ENCODE measurements at regions not wholly inside any gene's neighbourhood (a gene's known extent, or its start where the extent isn't known, plus 50 kb on each side); places are given as distances from the start of the nearest gene placed in this dataset.
A peak's percentile ranks its signal among the peaks of the same experiment; 100 is the strongest.

DNA sequence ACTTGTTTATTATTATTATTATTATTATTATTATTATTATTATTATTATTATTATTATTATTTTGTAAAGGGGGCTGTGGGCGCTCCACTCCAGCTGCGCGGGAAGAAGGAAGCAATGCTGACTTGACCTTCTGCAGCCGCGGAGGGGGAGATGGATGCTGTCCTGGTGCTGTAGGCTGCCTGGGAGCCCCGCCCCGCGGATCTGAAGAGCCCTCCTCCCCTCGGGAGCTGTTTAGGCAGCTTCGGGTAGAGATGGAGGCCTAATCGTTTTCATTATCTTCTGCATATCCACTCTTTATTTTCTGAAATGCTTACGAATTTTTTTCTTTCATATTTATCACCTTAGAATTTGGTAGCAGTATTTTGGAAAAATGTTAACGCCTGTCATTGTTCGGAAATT lies 101.2 kb upstream of the KLF6 start:
- H3K79me1 ChIP-seq (ENCODE audit: insufficient read depth, low read depth, low read length, poor library complexity, severe bottlenecking) = no peaks in the 10 kb centered on the region

More for the DNA sequence above, 101.2 kb upstream of the KLF6 start:
- H2AFZ ChIP-seq (ENCODE audit: low read length) = no peak overlapping the region
- TF ChIP-seq CTCF (conservative IDR thresholded peaks at IDR 0.05) = no peak
- H3K27me3 ChIP-seq (ENCODE audit: insufficient read depth, low read length) = no peaks in the 10 kb centered on the region
- no peak overlapping the region for H3K4me2 ChIP-seq (ENCODE audit: insufficient read depth, insufficient read length, low read length)
- no peaks in the 10 kb centered on the region for H3K9me3 ChIP-seq (ENCODE audit: control insufficient read depth, low read depth, low read length)
- peaks cover 4% of the 10 kb centered on the region; the same call in 1 of the 2 replicates for H3K4me1 ChIP-seq (ENCODE audit: insufficient read depth, low read length)
- H3T11ph ChIP-seq (ENCODE audit: low read length) = no peak overlapping the region
- no peak overlapping the region for H2AK5ac ChIP-seq (ENCODE audit: insufficient read length, low read length)
- no peak overlapping the region for H2BK15ac ChIP-seq (ENCODE audit: low read depth, low read length)
- H3K14ac ChIP-seq (ENCODE audit: insufficient read depth, low read length) = no peak overlapping the region
- H3K4ac ChIP-seq (ENCODE audit: low read depth, low read length) = no peak overlapping the region
- peak; percentile 70 for DNase-seq
- H4K20me1 ChIP-seq (ENCODE audit: control insufficient read depth, insufficient read depth, insufficient read length) = no peaks in the 10 kb centered on the region
- H3K9me3 Mint-ChIP-seq = peaks cover 2 to 6% of the 10 kb centered on the region in 2 experiments; a peak in 2 of 5 replicates
- H3K9ac ChIP-seq (ENCODE audit: extremely low read depth, insufficient read length, low read length) = no peak overlapping the region
- H3K23ac ChIP-seq (ENCODE audit: insufficient read length, low read depth, low read length) = no peak overlapping the region
- peaks cover 3% of the 10 kb centered on the region for H3K27me3 Mint-ChIP-seq (ENCODE audit: low read depth)
- H3K27ac Mint-ChIP-seq = no peak overlapping the region
- H4K5ac ChIP-seq (ENCODE audit: insufficient read length, low read depth, low read length) = no peak overlapping the region
- H4K8ac ChIP-seq (replicated peaks; ENCODE audit: insufficient read length, low read depth, low read length) = no peak overlapping the region
- no peaks in the 10 kb centered on the region for H3K23me2 ChIP-seq (ENCODE audit: insufficient read length, low read depth, low read length, poor library complexity, severe bottlenecking)
- H2BK20ac ChIP-seq (ENCODE audit: low read depth, low read length, poor library complexity, severe bottlenecking) = no peak overlapping the region
- no peak overlapping the region for H2BK120ac ChIP-seq (ENCODE audit: low read depth, low read length, poor library complexity, severe bottlenecking)
- no peak overlapping the region for H2BK5ac ChIP-seq (ENCODE audit: insufficient read length, low read length)
- no peak overlapping the region for H2BK12ac ChIP-seq (ENCODE audit: insufficient read length, low read depth, low read length)
- H3K56ac ChIP-seq (ENCODE audit: insufficient read length, low read depth, low read length) = no peak overlapping the region
- H3K79me2 ChIP-seq (ENCODE audit: insufficient read depth, low read length) = no peaks in the 10 kb centered on the region
- H3K36me3 Mint-ChIP-seq (ENCODE audit: insufficient read depth in 1 of 3, low read depth in 3 of 3) = peaks cover 0 to 8% (median 3%) of the 10 kb centered on the region in 3 experiments; a peak in 2 of 7 replicates
- no peak overlapping the region for H3K27ac ChIP-seq (ENCODE audit: insufficient read length, low read depth, low read length)
- peaks cover 49% of the 10 kb centered on the region in 2 experiments for H3K4me1 Mint-ChIP-seq
- no peak overlapping the region for H3K18ac ChIP-seq (ENCODE audit: insufficient read length, low read depth, low read length)
- no peak overlapping the region for H4K91ac ChIP-seq (ENCODE audit: insufficient read length, low read depth, low read length)
- no peak overlapping the region for H3K4me3 Mint-ChIP-seq
- WGBS (ENCODE audit: extremely low coverage, insufficient read length, low lambda C conversion rate) = no CpG with 5 or more reads among the region's 14 CpGs
